MM.1S (cell line): ENCODE measurements at regions not wholly inside any gene's neighbourhood (a gene's known extent, or its start where the extent isn't known, plus 50 kb on each side); places are given as distances from the start of the nearest gene placed in this dataset.

Source experiments
- CTCF ChIP-seq: fragments of 300-600 bp; sonication (generic); IDR thresholded peaks from 2 replicates; pipeline ENCODE4 v1.5.1; 2016; ENCODE audit warnings: antibody characterized with exemption, low read length, mixed read lengths
- EZH2 ChIP-seq: fragments of 300-600 bp; sonication (generic); optimal IDR thresholded peaks from 2 replicates; pipeline ENCODE3; 2017; ENCODE audit warnings: low read depth, mild to moderate bottlenecking, antibody characterized with exemption, low read length, mixed read lengths
- EZH2phosphoT487 ChIP-seq: fragments of 300-600 bp; sonication (generic); IDR thresholded peaks from 2 replicates; pipeline ENCODE4 v1.6.1; 2018; ENCODE audit warnings: antibody characterized with exemption, low read length

GRCh38 chr4:135532132-135532531 is 1330.5 kb upstream of the PABPC4L start:
- TF ChIP-seq EZH2: no peak
- TF ChIP-seq EZH2phosphoT487: no peak
- TF ChIP-seq CTCF: no peak
